Activated CD8-positive, alpha-beta memory T cell treated with anti-CD3 and anti-CD28 coated beads, Interleukin-2, amount 50 U/mL, for 24 hours (primary cell): ENCODE measurements at regions not wholly inside any gene's neighbourhood (a gene's known extent, or its start where the extent isn't known, plus 50 kb on each side); places are given as distances from the start of the nearest gene placed in this dataset.
"Not testable (repeated sequence)": the region's sequence is repeated elsewhere in the genome, so short reads cannot be mapped to it uniquely, and the experiment has no call there.

Experiments used
- DNase-seq: peaks from one replicate; pipeline ENCODE4 v3.0.0-alpha.2; 2020; ENCODE audit errors: extremely low read depth

DNA sequence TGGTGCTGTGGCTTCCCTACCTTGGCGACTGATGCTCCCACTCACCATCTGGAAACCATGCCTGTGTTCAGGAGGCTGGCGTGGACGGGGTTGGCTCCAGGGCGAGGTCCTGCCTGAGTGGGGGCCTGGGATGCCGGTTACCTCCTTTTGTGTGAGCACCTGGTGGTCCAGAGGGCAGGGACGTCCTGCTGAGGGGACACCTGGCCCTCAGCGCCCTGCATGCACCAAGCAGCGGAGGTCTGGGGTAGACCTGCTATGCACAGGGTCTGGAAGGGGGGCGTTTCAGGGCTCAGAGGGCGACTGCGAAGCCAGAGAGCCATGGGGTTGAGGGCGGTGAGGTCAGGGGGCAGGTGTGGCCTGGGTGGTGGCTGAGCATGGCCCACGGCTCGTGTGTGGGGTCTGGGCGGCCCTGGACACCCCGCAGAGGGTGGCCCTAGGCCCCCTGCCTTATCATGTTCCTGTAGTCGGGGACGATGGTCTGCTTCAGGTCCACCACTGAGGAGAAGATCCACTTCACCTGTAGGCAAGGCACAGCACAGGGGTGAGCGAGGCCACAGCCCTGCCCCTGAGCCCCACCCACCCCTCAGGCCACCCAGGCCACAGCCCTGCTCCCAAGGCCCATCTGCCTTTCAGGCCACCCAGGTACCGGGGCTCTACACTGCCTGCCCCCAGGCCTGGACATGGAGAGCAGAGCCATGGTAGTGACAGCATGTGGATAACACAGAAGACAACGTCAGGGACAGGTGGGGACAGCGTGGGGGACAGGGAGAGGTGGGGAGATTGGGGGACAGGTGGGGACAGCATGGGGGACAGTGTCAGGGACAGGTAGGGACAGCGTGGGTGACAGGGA is 95.3 kb downstream of the TMEM121 start:
- DNase-seq = not testable (repeated sequence)

DNA sequence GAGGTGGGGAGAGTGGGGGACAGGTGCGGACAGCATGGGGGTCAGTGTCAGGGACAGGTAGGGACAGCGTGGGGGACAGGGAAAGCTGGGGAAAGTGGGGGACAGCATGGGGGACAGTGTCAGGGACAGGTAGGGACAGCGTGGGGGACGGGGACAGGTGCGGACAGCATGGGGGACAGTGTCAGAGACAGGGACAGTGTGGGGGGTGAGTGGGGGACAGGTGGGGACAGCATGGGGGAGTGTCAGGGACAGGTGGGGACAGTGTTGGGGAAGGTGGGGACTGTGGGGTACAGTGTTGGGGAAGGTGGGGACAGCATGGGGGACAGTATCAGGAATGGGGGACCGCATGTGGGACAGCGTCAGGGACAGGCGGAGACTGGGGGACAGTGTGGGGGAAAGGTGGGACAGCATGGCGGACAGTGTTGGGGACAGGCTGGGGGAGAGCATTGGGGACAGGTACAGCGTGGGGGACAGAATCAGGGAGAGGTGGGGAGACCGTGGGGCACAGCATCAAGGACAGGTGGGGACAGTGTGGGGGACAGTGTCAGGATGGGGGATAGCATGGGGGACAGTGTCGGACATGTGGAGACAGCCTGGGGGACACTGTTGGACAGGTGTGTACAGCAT is 96.1 kb downstream of the TMEM121 start:
- no peak for DNase-seq

DNA sequence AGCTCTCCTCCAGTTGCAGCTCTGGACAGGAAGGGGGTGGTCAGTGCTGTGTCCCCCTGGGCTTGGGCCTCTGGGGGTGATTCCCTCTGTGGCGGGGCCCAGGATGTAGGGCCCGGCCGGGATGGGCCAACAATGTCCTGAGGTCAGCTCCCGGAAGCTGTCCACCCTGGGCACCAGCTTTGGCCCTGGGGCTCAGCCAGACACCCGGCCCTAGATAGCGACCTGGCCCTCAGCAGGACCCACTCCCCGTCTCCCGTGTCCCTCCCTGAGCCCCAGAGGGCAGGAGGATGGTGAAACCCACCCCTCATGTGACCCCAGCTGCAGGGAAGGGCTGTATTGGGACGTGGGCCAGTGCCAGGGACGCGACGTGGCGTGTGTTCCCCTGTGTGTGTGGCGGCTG is 96.8 kb downstream of the TMEM121 start:
- DNase-seq = not testable (repeated sequence)

DNA sequence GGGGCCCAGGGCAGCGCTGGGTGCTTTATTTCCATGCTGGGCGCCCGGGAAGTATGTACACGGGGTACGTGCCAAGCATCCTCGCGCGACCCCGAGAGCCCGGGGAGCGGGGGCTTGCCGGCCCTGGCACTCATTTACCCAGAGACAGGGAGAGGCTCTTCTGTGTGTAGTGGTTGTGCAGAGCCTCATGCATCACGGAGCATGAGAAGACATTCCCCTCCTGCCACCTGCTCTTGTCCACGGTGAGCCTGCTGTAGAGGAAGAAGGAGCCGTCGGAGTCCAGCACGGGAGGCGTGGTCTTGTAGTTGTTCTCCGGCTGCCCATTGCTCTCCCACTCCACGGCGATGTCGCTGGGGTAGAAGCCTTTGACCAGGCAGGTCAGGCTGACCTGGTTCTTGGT is 98.0 kb downstream of the TMEM121 start:
- DNase-seq = not testable (repeated sequence)

DNA sequence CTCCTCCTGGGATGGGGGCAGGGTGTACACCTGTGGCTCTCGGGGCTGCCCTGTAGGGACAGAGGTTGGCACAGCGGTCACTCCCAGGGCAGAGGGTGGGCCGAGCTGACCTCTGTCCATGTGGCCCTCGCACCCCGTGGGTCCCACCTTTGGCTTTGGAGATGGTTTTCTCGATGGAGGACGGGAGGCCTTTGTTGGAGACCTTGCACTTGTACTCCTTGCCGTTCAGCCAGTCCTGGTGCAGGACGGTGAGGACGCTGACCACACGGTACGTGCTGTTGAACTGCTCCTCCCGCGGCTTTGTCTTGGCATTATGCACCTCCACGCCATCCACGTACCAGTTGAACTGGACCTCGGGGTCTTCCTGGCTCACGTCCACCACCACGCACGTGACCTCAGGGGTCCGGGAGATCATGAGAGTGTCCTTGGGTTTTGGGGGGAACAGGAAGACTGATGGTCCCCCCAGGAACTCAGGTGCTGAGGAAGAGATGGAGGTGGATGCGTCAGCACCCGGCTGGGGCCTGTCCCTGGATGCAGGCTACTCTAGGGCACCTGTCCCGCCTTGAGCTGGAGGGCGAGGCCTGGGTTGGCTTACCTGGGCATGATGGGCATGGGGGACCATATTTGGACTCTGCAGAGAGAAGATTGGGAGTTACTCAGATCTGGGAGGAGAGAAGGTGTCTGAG is 98.5 kb downstream of the TMEM121 start:
- not testable (repeated sequence) for DNase-seq

DNA sequence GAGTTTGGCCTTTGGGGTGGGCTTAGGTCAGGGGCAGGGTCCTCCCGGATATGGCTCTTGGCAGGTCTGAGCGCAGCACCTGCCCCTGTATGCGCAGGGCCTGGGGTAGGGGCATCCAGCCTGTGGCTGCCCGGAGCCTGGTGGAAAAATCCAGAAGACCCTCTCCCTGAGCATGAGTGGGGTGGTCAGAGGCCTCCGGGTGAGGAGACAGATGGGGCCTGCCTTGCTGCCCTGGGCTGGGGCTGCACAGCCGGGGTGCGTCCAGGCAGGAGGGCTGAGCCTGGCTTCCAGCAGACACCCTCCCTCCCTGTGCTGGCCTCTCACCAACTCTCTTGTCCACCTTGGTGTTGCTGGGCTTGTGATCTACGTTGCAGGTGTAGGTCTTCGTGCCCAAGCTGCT is 99.1 kb downstream of the TMEM121 start:
- not testable (repeated sequence) for DNase-seq

DNA sequence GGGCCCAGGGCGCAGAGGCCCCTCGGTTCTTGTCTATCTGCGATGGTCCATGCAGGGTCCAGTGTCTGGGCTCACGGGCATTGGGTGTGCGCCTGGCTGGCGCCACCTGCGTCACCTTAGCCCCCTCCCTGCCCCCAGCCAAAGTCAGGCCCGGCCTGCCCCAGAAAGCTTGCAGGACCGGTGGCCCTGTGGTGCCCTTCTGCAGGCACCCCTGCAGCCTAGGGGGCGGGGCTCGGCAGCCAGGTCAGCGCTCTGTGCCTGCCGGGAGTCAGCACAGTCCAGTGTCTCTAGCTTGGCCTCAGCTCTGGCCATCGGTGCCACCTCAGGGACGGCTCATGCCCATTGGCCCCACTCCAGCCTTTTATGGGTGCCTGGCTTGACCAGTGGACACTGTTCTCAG is 99.7 kb downstream of the TMEM121 start:
- not testable (repeated sequence) for DNase-seq

DNA sequence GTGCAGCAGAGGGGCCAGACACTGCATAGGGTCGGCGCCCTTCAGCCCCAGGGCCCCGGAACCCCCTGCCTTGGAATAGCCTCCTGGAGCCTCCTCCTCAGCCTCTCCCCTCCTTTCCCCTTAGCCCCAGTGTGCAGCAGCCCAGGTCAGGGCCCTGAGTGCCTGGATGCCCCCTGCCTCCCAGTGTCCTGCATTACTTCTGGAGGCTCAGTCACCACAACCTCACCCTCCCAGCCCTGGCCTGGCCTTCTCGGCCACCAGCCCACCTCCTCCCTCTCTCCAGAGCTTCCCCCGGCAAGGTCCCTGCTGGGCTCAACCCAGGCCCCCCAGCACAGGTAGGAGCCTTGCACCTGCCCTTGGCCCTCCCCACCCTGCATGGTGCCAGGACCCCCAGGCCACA is 100.3 kb downstream of the TMEM121 start:
- not testable (repeated sequence) for DNase-seq

DNA sequence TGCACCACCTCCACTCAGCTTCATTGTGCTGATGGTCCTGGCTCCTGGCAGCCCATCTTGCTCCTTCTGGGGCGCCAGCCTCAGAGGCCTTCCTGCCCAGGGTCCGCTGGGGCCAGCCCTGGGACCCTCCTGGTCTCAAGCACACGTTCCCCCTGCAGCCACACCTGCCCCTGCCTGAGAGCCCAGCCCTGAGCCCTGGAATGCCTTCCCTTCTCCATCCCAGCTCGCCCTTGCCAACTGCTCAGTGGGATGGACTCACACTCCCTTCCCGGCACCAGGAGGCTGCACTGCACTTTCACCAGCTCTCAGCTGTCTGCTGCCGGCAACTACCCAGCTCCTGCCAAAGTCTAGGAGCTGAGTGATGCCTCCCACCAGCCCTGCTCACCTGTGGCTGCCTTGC is 100.9 kb downstream of the TMEM121 start:
- DNase-seq = not testable (repeated sequence)

DNA sequence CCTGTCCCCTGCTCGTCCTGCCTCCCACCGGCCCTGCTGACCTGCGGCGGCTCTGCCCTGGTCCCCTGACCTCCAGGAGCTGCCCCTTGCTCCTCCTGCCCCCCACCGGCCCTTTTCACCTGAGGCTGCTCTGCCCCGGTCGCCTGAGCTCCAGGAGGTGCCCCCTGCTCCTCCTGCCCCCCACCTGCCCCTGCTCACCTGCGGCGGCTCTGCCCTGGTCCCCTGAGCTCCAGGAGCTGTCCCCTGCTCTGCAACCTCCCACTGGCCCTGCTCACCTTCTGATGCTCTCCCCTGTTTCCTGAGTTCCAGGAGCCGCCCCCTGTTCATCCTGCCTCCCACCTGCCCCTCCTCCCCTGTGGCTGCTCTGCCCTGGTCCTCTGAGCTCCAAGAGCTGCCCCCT is 101.3 kb downstream of the TMEM121 start:
- no peak for DNase-seq

DNA sequence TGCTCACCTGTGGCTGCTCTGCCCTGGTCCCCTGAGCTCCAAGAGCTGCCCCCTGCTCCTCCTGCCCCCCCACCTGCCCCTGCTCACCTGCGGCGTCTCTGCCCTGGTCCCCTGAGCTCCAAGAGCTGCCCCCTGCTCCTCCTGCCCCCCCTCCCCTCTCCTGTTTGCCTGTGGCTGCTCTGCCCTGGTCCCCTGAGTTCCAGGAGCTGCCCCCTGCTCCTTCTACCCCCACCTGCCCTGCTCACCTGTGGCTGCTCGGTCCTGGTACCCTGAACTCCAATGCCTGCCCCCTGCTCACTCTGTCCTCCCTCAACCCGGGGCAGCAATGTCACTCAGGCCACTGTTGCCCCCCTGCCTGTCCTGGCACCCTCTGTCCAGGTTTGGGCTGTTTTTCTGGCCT is 101.7 kb downstream of the TMEM121 start:
- DNase-seq = not testable (repeated sequence)

DNA sequence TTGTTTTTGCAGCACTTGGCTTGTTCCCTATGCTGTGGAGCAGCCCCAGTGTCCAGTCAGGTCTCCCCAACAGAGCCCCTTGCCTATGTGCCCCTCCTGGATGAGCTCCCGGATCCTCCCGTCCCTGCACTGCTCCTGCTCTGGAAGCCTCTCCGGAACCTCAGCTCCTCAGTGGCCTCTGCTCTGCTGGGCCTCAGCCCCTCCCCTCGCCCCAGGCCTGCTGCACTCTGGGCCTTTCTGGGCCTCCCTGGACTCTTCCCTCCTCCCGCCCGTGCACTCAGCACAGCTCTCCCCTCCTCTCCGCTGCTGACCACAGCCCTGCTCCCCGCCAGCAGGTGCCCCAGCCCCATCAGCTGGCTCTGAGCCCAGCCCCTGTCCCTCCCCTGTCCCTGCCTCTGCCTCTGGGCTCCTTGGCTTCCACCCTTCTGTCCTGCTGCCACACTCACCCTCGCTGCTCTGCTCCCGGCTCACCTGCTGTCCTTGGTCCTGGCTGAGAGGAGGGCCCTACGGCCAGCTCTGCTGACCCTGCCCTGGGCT is 102.2 kb downstream of the TMEM121 start:
- not testable (repeated sequence) for DNase-seq

DNA sequence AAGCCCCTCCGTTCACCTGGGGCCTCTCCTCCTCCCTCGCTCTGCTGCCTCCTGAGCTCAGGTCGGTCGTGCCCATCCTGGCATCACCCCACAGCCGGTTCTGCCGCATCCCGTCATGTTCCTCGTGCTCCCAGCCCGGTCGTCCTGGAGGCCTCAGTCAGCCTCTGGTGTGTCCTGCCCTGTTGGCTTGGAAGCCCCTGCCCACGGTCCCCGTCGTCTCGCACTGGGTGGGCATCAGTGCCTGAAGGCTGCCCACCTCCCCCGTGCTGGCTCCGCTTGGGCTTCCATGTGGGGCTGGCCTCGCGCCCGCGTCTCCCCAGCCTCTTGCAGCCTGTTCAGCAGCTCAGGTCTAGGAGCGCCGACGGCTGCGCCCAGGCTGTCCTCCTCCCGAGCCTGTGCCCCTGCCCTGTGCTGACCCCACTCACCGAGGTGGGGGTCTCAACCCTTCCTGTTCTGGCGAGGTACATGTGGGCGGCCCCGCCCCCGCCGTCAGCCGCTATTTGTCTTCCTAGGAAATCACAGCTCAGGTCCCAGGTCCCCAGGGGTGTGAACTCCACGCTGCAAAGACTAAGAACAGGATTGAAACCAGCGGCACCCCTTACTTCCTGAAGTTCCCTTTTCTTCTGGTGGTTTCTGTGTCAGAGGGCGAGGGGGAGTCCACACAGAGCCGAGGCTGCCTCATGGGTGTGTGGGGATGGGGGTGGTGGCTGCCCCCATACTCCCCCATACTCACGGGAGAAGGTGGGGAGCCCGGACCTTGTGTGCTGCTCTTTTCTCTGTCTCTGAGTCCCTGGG is 102.9 kb downstream of the TMEM121 start:
- DNase-seq = not testable (repeated sequence)

DNA sequence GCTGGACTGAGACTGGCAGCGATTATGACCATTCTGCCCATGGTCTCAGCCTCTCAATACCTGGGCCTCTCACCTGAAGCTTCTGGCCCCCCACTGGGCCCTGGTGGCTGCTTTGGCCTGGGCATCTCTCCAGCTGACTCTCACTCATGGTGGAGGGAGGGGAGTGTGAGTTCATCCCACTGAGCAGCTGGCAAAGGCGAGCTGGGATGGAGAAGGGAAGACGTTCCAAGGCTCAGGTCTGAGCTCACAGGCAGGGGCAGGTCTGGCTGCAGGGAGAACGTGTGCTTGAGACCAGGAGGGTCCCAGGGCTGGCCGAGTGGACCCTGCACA is 103.5 kb downstream of the TMEM121 start:
- DNase-seq = no peak

DNA sequence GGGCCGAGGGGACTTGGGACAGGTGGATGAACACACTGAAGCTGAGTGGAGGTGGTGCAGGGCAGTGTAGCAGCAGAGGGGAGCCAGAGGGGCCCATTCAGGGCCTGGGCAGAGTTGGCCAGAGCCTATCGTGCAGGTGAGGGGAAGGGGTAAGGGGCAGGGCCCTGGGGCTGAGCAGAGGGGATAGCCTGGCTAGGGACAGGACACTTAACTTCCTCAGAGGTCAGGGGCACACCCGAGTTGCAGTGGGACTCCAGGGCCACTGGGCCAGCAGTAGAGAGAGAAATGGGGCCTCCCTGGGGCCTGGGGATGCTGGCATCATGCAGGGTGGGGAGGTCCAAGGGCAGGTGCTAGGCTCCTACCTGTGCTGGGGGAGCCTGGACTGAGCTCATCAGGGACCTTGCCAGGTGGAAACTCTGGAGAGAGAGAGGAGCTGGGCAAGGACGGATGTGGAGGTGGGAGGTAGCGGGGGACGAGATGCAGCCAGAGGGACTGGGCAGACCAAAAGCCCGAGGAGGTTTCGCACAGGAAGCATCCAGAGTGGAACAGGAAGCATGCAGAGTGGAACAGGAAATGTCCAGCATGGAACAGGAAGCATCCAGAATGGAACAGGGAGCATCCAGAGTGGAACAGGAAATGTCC is 104.0 kb downstream of the TMEM121 start:
- DNase-seq = not testable (repeated sequence)

DNA sequence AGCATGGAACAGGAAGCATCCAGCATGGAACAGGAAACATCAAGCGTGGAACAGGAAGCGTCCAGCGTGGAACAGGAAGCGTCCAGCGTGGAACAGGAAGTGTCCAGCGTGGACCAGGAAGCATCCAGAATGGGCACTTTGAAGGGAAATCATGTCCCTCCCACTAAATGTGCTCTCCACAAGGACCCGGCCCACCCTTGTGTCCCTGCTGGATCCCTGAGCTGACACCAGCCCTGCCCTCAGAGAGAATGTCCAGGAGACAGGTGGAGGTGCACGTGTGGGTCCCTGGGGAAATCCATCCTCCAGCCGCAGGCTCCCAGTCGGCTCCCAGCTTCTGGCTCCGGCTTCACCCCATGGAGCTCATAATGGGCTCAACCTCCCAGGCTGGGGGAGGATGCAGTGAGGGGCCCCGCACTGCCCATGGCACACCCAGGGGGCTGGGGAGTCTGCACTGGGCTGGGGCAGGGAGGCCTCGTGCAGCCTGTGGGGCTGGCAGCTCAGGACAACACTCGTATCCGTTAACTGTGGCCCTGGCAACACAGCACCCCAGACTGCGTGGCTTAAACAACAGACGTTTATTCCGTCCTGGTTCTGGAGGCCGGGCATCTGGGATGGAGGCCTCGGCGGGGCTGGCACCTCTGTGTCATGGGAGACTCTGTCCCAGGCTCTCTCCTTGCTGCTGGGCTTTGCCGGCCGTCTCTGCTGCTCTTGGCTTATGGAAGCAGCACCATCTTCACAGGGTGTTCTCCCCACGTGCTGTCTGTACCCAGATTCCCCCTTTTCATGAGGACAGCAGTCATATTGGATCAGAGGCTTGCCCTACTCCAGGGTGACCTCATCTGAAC is 104.8 kb downstream of the TMEM121 start:
- DNase-seq = not testable (repeated sequence)

DNA sequence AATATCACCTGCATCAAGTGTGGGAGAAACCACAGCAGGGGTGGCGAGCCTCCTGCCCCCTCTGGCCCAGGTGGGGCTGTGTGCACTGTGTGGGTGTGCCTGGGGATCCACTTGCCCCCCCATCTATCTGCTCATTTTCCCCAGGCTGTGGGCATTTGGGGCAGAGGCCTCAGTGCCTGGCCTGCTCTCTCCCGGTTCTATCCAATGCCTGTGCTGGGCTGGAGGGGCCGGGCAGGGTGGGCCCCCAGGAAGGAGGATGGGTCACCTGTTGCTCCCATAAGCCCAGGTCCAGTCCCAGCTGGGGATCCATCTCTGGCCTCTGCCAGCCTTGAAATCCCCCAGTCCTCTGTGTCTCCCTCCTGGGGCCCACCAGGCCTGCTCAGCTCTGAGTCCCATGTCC is 105.6 kb downstream of the TMEM121 start:
- no peak for DNase-seq

DNA sequence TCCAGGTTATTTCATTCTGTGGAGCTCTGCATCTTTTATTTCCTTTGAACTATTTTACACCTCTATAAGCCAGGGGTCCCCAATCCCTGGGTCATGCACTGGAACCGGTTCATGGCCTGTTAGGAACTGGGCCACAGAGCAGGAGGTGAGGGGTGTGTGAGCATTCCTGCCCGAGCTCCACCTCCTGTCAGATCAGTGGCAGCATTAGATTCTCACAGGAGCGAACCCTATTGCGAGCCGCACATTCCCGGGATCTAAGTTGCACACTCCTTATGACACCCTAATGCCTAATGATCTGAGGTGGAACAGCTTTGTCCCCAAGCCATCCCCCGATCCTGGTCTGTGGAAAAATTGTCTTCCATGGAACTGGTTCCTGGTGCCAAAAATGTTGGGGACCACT is 107.2 kb downstream of the TMEM121 start:
- DNase-seq = not testable (repeated sequence)

DNA sequence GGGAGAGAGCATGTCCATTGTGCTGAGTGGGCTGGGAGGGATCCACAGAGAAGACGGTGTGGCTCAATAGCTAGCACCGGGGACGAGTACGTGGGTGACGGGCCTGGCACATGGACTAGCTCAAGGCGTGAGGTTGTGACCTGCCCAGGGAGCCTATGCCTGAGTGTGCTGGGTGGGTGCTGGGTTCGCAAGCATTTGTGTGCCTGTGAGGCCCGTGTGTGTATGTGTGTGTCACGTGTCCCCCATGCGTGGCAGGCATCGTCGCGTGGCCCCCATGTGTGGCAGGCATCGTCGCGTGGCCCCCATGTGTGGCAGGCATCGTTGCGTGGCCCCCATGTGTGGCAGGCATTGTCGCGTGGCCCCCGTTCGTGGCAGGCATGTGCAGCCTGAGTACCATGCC is 109.2 kb downstream of the TMEM121 start:
- no peak for DNase-seq

DNA sequence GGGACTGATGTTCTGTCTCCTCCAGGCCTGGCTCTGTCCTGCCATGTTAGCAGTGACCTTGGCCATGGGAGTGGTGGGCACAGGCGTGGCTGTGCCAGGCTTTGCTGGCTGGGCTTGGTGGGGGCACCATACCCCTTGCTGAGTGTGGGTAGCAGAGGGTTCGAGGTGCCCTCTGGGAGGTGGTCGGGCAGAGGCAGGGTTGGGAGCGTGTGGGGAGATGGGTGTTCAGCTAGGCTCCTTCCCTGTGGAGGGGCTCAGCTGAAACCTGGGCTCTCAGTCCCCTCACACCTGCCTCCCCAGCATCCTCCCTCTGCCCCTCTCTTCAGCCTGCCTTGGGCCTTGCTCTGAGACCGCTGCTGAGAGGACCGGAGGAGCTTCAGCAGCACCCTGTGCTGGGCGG is 109.6 kb downstream of the TMEM121 start:
- not testable (repeated sequence) for DNase-seq
